GDM1 (cell line): ENCODE measurements at regions not wholly inside any gene's neighbourhood (a gene's known extent, or its start where the extent isn't known, plus 50 kb on each side); places are given as distances from the start of the nearest gene placed in this dataset.
A peak's percentile ranks its signal among the peaks of the same experiment; 100 is the strongest.
"Not testable (repeated sequence)": the region's sequence is repeated elsewhere in the genome, so short reads cannot be mapped to it uniquely, and the experiment has no call there.

Source experiments
- DNase-seq: peaks from one replicate; lab custom pipeline; 2025; lab: John Stamatoyannopoulos, UW

DNA sequence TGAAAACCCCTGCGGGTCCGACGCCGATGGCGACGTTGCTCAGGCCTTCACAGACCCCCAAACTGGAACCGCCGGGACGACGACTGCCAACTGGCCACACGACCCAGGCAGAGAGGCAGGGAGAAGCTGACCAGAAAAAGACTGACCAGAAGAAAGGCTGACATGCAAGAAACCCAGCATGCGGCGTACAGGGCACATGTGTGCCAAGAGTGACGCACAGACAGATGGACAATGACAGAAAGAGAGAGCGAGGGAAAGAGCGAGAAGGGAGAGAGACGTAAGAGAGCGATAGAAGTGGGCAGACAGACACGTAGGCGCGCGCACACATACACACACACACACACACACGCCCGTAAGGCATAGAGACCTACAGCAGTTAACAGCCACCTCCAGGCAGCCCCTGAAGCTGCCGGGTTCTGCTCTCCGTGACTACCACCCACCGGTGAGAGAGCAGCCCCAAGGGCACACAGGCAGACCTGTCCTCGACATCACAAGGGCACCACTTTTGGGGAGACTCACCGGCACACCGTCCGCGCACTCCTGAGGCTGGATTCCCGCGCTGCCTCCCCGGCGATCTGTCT lies 67.2 kb upstream of the ZNF527 start:
- no peak for DNase-seq

DNA sequence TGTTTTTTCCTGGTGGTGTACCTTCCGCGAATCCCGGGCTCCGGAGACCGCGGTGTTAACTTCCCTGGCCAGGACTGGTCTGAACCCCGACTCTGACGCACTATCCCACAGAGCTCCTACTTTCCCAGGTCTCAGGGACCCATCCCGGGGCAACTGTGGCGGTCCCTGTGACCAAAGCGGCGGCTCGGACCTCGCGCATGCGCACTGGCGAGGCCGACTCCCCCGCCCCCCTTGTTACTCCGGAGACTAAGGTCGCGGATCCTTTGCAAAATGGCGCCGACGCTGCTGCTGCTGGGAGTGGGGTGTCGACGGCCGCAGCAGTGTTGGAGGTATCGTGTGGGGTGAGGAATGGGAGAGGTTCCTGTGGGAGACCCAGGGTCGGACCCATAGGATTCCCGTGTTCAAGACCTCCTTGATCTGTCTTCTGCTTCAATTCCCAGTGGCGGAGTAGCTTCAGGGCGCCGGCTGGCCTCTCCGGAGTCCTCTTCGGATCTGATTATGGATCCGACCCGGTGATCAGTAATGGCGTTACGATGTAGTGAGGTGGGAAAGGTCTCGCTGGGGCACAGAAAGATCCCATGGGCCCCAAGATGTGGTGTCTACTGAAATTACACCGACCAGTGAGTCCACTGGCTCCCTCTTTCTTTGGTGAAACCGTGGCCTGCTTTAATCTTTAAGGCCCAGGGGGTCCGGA lies 66.6 kb upstream of the ZNF527 start:
- no peak for DNase-seq

DNA sequence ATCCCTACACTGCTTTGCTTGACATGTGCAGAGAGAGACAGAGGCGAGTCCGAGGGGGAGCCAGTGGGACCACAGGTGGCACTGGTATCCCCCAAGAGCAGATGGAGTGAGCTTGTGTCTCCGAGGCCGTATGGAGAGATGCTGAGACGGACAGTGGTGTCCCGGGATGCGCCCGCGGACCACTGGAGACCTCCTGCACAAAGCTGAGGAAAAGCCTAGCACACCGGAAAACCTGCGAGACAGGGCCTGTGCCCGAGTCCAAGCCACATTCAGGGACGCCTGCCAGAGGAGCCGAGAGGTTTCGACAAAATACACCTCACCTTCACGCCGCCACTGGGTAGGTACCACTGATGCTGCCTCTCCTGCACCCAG lies 66.0 kb upstream of the ZNF527 start:
- DNase-seq, result no peak

DNA sequence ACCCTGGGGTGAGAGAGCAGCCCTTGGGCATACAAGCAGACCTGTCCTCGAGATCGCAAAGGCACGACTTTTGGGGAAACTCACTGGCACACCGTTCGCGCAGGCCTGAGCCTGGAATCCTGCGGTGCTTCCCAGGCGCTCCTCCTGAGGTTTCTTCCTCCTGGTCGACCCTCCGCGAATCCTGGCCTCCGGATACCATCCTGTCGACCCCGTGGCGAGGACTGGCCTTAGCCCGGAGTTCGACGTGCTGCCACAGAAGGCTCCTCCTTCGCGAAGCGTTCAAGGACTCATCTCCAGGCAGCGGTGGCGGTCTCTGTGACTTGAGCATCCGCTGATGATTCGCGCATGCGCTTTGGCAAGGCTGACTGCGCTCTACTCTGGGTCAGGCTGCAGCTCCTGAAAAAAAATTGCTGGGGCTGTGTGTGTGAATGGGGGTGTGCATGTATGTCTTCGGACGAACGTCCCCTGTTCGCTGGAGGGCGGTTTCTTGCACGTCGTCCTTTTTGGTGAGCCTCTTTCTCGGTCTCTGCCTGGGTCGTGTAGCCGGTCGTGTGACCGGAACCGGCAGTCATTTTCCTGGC lies 64.4 kb upstream of the ZNF527 start:
- no peak for DNase-seq

DNA sequence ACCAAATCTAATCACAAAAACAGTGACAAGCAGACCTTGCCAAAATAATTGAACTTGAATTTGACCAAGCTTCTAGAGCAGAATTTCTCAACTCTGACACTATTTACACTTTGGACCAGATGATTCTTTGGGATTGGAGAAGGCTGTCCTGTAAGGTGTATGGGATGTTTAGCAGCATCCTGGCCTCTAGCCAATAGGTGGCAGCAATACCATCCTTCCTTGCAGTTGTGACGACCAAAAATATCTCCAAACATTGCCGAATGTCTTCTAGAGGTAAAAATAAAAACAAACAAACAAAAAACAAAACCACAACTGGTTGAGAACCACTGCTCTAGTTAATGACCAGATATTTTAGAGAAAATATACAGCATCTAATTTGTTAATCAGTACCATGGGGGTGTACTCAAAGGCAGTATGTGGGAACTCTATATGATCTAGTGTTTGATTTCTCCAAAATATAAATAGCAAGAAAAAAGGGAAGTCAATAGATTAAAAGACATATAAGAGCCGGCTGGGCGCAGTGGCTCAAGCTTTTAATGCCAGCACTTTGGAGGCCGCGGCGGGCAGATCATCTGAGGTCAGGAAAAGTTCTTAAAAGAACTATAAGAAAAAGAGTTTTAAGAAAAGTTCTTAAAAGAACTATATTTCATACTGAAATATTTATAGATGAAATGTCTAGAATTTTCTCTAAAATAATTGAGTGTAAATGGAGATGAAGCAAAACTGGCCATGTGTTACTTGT lies 60.9 kb upstream of the ZNF527 start:
- DNase-seq, result peak; percentile 3

DNA sequence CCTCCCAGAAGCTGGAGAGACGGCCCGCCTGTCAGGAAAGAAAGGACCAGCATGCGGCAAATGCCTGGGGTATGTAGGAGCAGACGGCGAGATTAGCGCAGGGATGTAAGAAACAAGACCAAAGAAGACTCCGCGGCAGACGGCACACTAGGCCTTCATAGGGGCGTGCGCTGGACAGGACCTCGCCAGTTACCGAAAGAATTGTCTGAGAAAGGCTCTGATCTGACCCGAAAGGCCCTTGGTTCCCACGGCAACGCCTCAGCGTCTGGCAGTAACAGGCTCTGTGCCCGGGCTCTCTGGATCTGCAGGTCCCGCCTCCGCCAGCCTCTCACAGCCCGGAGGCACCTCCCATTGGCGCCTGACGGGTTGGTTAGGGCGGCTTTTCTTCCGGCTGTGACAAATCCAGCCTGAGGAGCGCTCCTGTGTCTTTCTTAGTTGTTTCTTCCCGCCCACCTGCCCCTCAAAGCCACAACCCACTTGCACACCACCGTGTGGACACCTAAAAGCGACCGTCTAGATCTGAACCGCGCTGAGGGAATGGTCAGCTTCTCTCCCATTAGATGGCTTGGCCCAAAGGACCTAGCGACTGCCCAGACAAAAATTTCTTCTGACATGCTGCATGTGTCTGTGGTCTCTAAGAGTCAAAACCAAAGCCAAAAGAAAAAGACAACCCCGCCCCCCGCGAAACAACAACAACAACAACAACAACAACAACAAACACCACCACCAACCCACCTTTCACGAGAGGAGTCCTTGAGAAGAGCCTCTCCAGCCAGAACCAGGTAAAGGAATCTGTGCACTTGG lies 58.2 kb upstream of the ZNF527 start:
- DNase-seq, result not testable (repeated sequence)

DNA sequence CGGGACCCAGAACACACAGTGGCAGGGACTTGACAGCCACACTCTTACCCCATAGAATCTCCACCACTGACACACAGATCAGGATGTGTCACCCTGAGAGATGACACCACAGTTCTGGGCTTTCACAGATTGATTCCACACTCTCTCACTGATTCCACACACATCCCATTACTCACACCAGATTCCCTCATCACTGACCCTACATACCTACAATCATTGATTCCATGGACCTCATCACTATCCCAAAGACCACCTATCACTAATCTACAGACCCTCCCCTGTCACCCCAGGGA lies 57.6 kb upstream of the ZNF527 start:
- DNase-seq, result no peak

DNA sequence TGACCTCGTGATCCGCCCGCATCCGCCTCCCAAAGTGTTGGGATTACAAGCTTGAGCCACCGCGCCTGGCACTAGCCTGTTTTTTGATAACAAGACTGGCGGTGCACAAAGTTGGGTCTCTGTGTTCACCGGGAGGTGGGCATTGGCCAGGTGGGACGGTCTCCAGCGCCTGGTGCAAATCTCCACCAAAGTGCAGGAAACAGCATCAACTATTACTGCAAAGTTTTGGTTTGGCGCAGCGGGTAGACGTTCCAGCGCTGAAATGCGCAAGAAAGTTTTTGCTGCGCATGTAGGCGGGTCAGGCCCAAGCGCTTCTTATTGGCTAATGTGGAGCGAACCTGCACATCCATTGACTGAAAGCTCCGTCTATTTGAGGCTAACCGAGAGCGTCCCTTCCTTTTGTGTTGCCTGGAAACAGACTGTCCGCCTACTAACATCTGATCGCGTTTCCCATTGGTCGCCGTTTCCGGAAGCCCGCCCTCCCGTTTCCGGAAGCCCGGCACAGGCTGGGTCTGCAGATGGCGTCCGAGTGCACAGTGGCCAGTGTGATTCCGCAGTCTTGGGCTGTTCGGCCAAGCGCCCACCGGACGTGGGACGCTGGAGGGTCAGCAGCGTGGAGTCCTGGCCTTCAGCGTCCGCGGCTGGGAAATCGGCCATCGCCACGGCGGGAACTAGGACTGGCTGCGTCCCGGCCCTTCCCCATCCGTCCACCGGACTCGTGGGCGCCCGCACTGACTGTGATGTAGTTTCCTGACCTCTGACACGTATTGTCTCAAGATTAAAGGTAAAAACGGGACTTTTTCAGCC lies 53.3 kb upstream of the ZNF527 start:
- DNase-seq, result peak; percentile 92

DNA sequence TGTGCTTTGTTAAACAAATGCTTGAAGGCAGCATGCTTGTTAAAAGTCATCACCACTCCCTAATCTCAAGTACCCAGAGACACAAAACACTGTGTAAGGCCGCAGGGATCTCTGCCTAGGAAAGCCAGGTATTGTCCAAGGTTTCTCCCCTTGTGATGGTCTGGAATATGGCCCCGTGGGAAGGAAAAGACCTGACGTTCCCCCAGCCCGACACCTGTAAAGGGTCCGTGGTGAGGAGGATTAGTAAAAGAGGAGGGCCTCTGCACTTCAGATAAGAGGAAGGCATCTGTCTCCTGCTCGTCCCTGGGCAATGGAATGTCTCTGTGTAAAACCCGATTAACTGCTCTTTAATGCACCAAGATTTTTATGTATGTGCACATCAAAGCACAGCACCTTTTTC lies 49.9 kb upstream of the ZNF527 start:
- not testable (repeated sequence) for DNase-seq
